ENCODE measurements at regions not wholly inside any gene's neighbourhood (a gene's known extent, or its start where the extent isn't known, plus 50 kb on each side); places are given as distances from the start of the nearest gene placed in this dataset.
A peak's percentile ranks its signal among the peaks of the same experiment; 100 is the strongest.
"Not testable (repeated sequence)": the region's sequence is repeated elsewhere in the genome, so short reads cannot be mapped to it uniquely, and the experiment has no call there.

GRCh38 chr14:100421756-100422470 lies 98.8 kb downstream of the SLC25A47 start:
- DNase-seq = no peak

- DNase-seq = no peak
Observed at GRCh38 chr14:100422556-100423316, 99.6 kb downstream of the SLC25A47 start.

DNA sequence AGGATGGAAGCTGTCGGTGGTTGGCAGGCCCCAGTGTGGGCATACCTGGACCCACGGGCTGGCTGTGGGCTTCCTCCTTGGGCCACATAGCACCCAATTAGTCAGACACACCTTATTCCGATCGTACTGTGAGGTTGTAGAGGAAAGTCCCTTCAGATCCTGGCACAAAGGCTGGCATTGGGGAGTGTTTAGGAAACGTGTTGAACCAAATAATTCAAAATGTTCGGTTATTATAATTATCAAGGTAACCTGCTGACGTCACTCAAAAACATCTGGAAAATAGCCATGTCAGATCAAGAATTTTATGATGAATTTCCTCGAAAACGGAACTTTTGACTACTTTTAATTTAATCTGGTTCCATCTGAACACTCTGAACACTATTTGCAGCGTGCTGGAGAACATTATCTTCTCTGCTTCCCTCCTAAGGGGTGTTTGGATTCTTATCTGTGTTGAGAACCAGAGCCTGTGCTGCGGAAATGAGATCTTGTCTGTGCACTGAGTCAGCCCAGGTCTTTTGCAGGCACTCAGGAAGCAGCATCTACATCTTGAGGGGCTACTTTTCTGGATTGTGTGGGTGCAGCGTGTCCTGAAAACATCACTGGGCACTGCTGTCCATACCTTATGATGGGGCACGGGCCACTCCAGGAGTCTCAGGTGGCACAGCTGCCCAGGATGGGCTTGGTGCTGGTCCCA lies 100.3 kb downstream of the SLC25A47 start:
- DNase-seq = no peak

DNA sequence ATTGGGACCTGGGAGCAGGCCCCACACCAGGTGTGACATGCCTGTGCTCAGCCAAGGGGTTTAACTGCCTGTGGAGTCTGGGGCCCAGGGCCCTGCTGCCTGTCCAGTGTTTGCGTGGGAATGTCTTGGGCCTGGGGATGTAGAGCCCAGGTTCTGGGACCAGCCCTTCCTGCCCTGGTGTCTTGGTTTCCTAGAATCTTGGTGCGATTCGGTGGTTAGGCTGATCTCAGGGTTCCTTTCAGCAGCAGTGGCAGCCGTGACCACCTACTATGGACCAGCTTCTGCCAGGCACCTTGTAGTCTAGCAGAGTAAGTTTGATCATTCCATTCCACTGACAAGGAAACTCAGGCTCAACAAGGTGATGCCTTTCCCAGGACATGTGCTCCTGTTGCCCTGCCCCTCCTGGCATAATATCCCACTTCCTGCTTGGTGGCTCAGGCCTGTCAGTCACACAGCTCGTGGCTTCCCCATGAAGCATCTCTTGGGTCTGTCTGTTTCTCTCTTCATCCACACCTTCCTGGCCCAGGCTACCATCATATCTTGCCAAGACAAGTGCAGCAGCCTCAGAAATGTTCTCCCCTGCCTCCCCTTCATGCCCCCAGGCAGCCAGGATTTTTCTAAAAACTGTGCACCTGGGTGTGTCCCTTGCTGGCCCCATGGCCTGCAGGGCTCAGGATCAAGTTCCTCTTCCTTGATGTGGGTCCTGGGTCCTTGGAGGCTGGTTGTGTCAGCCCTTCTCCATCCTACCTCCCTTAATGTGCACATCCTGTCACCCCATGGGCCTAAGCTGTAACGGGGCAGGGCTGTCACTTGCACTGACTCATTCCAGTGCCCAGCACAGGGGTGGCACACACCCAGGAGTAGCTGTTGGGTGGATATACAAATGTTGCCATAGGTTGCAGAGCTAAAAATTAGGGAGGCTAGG lies 101.6 kb downstream of the SLC25A47 start:
- DNase-seq = no peak

- no peak for DNase-seq
Observed at GRCh38 chr14:100425429-100425827, 102.3 kb downstream of the SLC25A47 start.

- no peak for DNase-seq
Observed at GRCh38 chr14:100426314-100426713, 103.2 kb downstream of the SLC25A47 start.

GRCh38 chr14:100427166-100427565 lies 104.0 kb downstream of the SLC25A47 start:
- no peak for DNase-seq

- DNase-seq = no peak
Observed at GRCh38 chr14:100428727-100429126, 105.6 kb downstream of the SLC25A47 start.

DNA sequence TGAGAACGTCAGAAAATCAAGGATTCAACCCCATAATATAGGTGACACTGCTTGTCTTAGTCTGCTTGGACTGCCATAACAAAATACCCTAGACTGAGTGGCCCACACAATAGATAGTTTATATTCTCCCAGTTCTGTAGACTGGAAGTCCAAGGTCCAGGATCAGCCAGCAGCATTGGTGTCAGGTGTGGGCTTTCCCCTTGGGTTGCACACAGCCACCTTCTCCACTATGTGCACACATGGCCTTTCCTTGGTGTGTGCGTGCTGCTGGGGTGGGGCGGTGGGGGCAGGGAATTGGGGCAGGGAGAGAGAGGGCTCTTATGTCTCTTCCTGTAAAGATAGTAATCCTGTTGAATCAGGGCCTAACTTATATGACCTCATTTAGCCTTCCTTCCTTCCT lies 106.4 kb downstream of the SLC25A47 start:
- DNase-seq = no peak

DNA sequence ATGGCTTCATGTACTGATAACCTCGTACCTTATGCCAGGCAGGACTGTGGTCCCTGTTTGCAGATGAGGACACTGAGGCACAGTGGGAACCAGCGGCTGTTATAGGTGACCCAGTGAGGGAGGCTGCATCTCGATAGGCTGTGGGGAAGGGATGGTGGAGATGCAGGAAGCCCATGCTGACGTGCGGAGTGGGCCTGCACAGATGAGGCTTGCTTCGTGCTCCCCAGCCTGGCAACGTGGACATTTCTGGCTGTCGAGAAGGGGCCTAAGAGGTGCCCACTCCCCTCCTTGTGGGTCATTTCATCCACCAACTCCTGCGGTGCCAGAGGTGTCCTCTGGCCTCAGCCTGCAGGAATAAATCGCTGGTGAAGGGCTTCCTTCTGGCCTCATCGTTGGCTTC lies 107.4 kb downstream of the SLC25A47 start:
- no peak for DNase-seq

- not testable (repeated sequence) for DNase-seq
Observed at GRCh38 chr14:100431461-100431860, 108.3 kb downstream of the SLC25A47 start.

DNA sequence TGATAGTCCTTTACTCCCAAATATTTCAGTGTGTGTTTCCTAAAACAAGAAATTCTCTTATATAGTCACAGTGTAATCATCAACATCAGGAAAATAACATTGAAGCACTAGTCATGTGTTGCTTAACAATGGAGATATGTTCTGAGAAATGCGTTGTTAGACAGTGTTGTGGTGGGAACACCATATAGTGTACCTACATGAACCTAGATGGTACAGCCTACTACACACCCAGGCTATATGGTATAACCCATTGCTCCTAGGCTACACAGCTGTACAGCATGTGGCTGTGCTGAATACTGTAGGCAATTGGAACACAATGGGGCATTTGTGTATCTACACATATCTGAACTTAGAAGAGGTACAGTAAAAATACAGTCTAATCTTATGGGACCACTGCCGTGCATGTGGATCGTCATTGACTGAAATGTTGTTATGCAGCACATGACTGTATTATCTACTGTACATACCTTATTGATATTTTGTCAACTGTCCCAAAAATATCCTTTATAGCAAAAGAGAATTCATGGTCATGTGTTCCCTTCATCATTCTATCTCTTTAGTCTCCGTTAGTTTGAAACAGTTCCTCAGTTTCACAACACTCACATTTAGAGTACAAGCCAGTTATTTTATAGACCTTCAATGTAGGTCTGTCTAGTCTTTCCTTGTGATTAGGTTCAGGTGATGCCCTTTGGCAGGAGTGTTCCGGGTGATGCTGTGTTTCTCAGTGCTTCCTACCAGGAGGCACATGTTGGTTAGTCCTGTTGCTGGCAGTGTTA lies 109.7 kb downstream of the SLC25A47 start:
- no peak for DNase-seq

DNA sequence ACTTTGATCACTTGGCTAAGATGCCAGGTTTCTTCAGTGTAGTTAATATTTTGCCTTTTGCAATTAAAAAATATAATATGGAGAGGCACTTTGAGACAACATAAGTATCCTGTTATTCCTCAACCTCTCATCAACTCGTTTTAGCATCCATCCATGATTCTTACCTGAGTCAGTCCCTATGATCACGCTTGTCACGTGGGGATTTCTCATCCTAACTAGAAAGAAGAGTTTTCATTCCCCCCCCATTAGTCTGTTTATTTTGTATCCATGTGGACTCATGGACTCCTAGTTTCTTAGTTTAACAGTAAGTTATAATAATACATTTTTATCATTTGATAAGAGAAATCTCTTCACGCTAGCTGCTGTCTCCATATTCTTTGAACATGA lies 110.3 kb downstream of the SLC25A47 start:
- DNase-seq = no peak

GRCh38 chr14:100434033-100434601 lies 111.0 kb downstream of the SLC25A47 start:
- DNase-seq = no peak

GRCh38 chr14:100434911-100435438 lies 111.8 kb downstream of the SLC25A47 start:
- DNase-seq = peak; percentile 64

- no peak for DNase-seq
Observed at GRCh38 chr14:100435459-100435858, 112.3 kb downstream of the SLC25A47 start.

DNA sequence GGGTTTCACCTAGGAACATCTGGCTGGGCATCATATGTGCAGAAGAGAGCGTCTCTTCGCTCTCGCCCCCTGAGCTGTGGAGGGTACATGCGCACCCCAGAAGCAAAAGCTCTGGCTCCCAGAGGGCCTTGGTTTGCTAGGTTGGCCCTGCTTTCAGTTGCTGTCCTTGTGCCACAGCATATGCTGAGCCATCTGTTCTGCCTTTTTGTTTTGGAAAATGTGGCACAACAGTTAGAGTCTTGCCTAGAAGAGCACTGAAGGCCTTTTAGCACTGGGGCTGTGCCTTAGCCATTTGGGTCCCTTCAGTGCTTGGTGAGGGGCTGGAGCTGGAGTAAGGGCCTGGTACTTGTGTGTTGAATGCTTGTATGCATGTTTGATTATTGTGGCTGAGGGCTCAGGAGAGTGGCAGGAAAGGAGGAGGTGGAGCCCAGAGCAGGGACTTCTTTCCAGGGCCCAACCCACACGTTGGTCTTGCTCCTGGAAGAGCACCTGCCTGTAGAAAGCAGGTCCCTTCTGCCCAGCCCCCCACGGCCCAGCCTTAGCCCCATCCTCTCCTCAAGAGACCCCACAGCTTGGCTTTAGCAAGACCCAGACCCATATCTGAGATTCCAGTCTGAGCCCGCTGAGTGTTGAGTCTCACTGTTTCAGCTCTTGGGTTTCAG lies 113.7 kb downstream of the SLC25A47 start:
- no peak for DNase-seq

- no peak for DNase-seq
Observed at GRCh38 chr14:100438271-100438670, 115.1 kb downstream of the SLC25A47 start.

DNA sequence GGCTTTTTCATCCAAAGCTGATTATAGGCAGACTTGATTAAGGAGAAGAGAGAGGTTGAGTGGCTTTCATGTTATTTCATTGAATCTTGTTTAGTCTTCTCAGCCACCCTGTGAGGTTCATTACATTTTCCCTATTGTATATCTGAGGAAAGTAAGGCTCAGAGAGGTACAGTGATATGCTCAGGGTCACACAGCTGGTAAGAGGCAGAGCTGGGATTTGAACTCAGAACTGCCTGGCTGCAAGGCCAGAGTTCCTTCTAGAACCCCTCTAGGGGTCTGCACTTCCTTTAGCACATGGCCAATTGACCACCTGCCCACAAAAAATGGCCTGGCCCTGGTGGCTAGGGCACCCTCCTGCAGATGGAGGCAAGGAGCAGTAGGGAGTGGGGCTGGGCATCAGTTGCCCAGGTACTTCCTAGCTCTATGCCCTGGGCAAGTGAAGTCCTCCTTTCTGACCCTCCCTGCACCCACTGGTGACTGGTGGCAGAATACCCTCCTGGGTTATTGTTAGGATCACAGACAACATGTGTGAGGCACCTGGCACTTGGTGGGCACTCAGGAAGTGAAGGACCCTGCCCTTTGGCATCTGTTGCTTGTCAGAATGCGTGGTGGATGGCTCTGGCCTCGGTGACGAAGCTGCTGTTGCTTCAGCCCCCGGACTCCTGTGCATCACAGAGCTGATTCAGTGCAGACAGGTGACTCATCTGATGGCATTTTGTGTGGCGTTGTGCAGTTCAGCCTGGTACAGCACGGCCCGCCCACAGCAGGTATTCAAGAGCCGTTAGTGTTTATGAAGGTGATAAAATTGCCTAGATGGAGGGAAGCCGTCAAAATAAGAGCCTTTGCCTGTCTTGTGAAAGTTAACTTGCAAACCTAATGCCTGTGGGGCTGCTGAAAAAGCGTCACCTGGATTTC lies 115.8 kb downstream of the SLC25A47 start:
- peak; percentile 90 for DNase-seq

DNA sequence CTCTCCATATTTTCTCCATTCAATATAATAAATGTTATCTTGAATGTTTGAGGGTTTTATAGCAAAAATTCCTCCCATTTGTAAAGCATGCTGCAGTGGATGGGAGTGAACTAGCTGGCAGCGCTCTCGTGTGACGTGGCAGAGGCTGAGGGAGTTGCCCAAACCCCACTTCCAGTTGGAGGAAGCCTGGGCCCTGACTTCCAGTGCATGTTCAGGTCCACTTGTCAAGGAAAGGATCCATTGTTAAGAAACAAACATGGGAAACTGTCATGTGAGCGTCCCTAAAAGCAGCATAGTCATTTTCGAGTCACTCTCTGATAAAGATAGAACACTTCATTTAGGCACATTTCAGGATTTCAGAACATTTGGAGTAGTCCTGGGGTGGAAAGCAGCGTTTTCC lies 116.6 kb downstream of the SLC25A47 start:
- DNase-seq = peak; percentile 88
